ENCODE measurements at regions not wholly inside any gene's neighbourhood (a gene's known extent, or its start where the extent isn't known, plus 50 kb on each side); places are given as distances from the start of the nearest gene placed in this dataset.

DNA sequence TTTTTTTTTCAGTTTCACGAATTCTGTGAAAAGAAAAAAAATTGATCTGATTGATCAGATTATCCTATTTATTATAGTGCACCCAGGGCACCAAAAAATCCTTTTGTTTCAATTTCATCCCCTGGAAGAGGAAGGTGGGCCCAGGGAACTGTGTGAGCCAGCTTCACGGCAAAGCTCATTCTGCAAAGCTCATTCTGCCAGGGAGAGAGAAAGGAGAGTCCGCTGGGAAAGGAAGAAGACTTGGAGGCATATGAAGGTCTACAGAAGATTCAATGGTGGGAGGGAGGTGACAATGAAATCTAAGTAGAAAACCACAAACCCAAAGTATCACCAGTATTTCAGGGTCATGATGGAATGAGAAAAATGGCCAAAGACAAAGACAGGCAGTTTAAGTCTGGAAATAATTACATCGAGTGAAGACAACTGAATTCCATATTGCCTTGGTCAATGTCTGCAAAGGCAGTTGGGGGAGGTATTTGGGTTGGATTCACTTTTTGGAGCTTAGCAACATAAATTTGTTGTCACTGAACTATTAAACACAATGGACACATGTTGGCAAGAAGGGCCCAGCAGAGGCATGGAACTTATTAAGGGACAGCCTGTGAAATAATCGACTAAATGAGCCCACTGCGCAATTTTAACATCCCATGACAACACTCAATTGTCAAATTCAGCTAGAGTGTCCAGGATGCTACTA lies 587.8 kb upstream of the MKI67 start:
- H3F3A ChIP-seq (ENCODE audit: insufficient read depth, low read length, poor library complexity, severe bottlenecking), result no peaks in the 10 kb centered on the region
- H3K9me2 ChIP-seq (ENCODE audit: insufficient read depth, low read length), result no peaks in the 10 kb centered on the region
- no peaks in the 10 kb centered on the region for H3K36me3 ChIP-seq (ENCODE audit: insufficient read depth, low read length)
- no peak overlapping the region for H3K4me3 ChIP-seq (ENCODE audit: low read length)
- no peak overlapping the region for H3K9ac ChIP-seq (ENCODE audit: low read length)
- no peak overlapping the region for H2AFZ ChIP-seq (ENCODE audit: low read depth, low read length)
- no peaks in the 10 kb centered on the region for H3K79me2 ChIP-seq (replicated peaks; ENCODE audit: insufficient read depth, low read length)
- H3K27me3 ChIP-seq (ENCODE audit: insufficient read depth, low read depth, low read length), result no peaks in the 10 kb centered on the region
- H3K9me3 ChIP-seq (ENCODE audit: low read length), result no peaks in the 10 kb centered on the region
- TF ChIP-seq SMC3 (conservative IDR thresholded peaks at IDR 0.05; ENCODE audit: poor library complexity) (no peak), EP300 (conservative IDR thresholded peaks at IDR 0.05; ENCODE audit: poor library complexity, severe bottlenecking) (no peak), CTCF (IDR thresholded peaks at IDR 0.05; ENCODE audit: poor library complexity, severe bottlenecking) (no peak), TAF1 (IDR thresholded peaks at IDR 0.05; ENCODE audit: low read depth) (no peak), MXI1 (conservative IDR thresholded peaks at IDR 0.05; ENCODE audit: poor library complexity, severe bottlenecking) (no peak), POLR2AphosphoS5 (IDR thresholded peaks at IDR 0.05) (no peak), EZH2 (IDR thresholded peaks at IDR 0.05; ENCODE audit: borderline replicate concordance, insufficient read depth, low read length, poor library complexity, severe bottlenecking) (no peak)
- TF ChIP-seq, protein P1, sequence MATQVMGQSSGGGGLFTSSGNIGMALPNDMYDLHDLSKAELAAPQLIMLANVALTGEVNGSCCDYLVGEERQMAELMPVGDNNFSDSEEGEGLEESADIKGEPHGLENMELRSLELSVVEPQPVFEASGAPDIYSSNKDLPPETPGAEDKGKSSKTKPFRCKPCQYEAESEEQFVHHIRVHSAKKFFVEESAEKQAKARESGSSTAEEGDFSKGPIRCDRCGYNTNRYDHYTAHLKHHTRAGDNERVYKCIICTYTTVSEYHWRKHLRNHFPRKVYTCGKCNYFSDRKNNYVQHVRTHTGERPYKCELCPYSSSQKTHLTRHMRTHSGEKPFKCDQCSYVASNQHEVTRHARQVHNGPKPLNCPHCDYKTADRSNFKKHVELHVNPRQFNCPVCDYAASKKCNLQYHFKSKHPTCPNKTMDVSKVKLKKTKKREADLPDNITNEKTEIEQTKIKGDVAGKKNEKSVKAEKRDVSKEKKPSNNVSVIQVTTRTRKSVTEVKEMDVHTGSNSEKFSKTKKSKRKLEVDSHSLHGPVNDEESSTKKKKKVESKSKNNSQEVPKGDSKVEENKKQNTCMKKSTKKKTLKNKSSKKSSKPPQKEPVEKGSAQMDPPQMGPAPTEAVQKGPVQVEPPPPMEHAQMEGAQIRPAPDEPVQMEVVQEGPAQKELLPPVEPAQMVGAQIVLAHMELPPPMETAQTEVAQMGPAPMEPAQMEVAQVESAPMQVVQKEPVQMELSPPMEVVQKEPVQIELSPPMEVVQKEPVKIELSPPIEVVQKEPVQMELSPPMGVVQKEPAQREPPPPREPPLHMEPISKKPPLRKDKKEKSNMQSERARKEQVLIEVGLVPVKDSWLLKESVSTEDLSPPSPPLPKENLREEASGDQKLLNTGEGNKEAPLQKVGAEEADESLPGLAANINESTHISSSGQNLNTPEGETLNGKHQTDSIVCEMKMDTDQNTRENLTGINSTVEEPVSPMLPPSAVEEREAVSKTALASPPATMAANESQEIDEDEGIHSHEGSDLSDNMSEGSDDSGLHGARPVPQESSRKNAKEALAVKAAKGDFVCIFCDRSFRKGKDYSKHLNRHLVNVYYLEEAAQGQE (IDR thresholded peaks at IDR 0.05; ENCODE audit: borderline replicate concordance), result no peak
- H3K4me2 ChIP-seq (ENCODE audit: low read length), result no peak overlapping the region
- no peak overlapping the region for H3K27ac ChIP-seq (ENCODE audit: low read length)
- H4K20me1 ChIP-seq (ENCODE audit: insufficient read depth), result no peaks in the 10 kb centered on the region

DNA sequence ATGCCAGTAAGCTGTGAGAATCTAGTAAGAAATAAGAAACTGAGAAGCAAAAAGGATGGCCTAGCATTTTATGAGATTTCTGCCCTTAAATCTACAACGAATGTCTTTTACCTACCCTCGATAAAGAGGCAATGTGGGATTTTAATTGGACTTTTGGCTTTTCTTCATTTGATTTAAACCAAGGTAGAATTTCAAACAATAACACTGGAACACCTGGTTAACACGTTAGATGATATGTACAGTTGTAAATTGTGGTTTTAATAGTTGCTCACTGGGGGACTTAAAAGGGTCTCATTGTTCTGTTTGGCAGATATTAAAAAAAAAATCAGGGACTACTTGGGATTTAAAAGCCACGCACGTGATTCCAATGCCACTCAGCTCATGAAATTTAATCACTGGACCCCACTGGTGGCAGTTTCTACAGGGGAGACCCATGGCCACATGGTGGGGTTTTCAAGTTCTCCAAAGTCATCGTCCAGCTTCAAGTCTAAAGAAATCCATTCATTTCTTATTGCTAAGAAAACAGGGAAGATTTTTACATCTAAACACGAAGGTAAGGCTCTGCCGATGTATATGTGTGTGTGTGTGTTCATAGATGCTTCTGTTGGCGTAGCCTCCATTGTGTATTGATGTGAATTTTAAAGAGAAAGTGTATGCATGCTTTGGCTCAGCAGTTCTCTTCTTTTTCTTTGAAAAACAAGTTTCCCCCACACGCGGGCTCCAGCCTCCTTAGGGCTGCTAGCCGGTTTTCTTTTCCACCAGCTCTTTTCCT lies 588.6 kb upstream of the MKI67 start:
- Histone ChIP-seq H3K4me2 (ENCODE audit: low read length) (no peak overlapping the region), H3K27me3 (ENCODE audit: insufficient read depth, low read depth, low read length) (no peaks in the 10 kb centered on the region), H3K9ac (ENCODE audit: low read length) (no peak overlapping the region), H3K9me3 (ENCODE audit: low read length) (no peaks in the 10 kb centered on the region), H3K79me2 (replicated peaks; ENCODE audit: insufficient read depth, low read length) (no peaks in the 10 kb centered on the region), H3K27ac (ENCODE audit: low read length) (no peak overlapping the region), H3K36me3 (ENCODE audit: insufficient read depth, low read length) (no peaks in the 10 kb centered on the region), H4K20me1 (ENCODE audit: insufficient read depth) (no peaks in the 10 kb centered on the region), H3K4me3 (ENCODE audit: low read length) (no peak overlapping the region), H3K9me2 (ENCODE audit: insufficient read depth, low read length) (no peaks in the 10 kb centered on the region), H3F3A (ENCODE audit: insufficient read depth, low read length, poor library complexity, severe bottlenecking) (no peaks in the 10 kb centered on the region), H2AFZ (ENCODE audit: low read depth, low read length) (no peak overlapping the region)
- TF ChIP-seq SMC3 (conservative IDR thresholded peaks at IDR 0.05; ENCODE audit: poor library complexity) (no peak), MXI1 (conservative IDR thresholded peaks at IDR 0.05; ENCODE audit: poor library complexity, severe bottlenecking) (no peak)
